ENCODE measurements at regions not wholly inside any gene's neighbourhood (a gene's known extent, or its start where the extent isn't known, plus 50 kb on each side); places are given as distances from the start of the nearest gene placed in this dataset.

DNA sequence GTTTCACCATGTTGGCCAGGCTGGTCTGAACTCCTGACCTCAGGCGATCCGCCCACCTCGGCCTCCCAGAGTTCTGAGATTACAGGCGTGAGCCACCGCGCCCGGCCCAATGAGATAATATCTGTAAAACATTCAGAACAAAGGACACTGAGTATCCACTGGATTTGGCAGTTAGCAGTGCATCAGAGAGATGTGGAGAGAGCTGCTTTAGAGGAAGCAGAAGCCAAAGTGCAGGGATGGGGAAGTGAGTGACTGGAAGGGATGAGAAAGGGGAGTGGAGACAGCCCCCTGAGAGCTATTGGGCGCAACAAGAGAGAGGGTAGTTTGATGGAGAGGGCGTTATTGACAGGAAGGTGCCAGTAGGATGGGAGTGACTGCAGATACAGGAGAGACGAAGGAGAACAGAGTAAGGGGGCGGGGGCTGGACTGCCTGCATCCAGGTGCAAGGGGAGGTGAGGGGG is 157.5 kb upstream of the SHB start:
- H2AK5ac ChIP-seq (ENCODE audit: insufficient read length, low read length): no peak overlapping the region
- H2BK20ac ChIP-seq (ENCODE audit: low read depth, low read length, poor library complexity, severe bottlenecking): no peak overlapping the region
- TF ChIP-seq, protein P1, sequence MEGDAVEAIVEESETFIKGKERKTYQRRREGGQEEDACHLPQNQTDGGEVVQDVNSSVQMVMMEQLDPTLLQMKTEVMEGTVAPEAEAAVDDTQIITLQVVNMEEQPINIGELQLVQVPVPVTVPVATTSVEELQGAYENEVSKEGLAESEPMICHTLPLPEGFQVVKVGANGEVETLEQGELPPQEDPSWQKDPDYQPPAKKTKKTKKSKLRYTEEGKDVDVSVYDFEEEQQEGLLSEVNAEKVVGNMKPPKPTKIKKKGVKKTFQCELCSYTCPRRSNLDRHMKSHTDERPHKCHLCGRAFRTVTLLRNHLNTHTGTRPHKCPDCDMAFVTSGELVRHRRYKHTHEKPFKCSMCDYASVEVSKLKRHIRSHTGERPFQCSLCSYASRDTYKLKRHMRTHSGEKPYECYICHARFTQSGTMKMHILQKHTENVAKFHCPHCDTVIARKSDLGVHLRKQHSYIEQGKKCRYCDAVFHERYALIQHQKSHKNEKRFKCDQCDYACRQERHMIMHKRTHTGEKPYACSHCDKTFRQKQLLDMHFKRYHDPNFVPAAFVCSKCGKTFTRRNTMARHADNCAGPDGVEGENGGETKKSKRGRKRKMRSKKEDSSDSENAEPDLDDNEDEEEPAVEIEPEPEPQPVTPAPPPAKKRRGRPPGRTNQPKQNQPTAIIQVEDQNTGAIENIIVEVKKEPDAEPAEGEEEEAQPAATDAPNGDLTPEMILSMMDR (conservative IDR thresholded peaks at IDR 0.05): no peak
- no peak overlapping the region for H4K5ac ChIP-seq (ENCODE audit: insufficient read length, low read depth, low read length)
- no peak overlapping the region for H4K91ac ChIP-seq (ENCODE audit: insufficient read length, low read depth, low read length)
- H4K20me1 ChIP-seq (ENCODE audit: control insufficient read depth, insufficient read depth, insufficient read length): no peaks in the 10 kb centered on the region
- no peaks in the 10 kb centered on the region for H3K23me2 ChIP-seq (ENCODE audit: insufficient read length, low read depth, low read length, poor library complexity, severe bottlenecking)
- Mint-ChIP-seq H3K4me1 (peaks cover 22 to 34% of the 10 kb centered on the region in 2 experiments), H3K27ac (no peak overlapping the region), H3K9me3 (no peaks in the 10 kb centered on the region), H3K36me3 (ENCODE audit: insufficient read depth in 1 of 3, low read depth in 3 of 3) (no peaks in the 10 kb centered on the region), H3K27me3 (ENCODE audit: low read depth) (peaks cover 100% of the 10 kb centered on the region), H3K4me3 (no peak overlapping the region; a peak in 1 of 5 replicates)
- no peak overlapping the region for H3K27ac ChIP-seq (ENCODE audit: insufficient read length, low read depth, low read length)
- no peak overlapping the region for H2BK12ac ChIP-seq (ENCODE audit: insufficient read length, low read depth, low read length)
- H3K27me3 ChIP-seq (ENCODE audit: insufficient read depth, low read length): no peaks in the 10 kb centered on the region; the same call in 1 of the 2 replicates
- H3K23ac ChIP-seq (ENCODE audit: insufficient read length, low read depth, low read length): no peak overlapping the region
- no peak overlapping the region for H2BK5ac ChIP-seq (ENCODE audit: insufficient read length, low read length)
- peak overlapping the region; percentile 22 for H3K4me2 ChIP-seq (ENCODE audit: insufficient read depth, insufficient read length, low read length)
- WGBS (ENCODE audit: extremely low coverage, insufficient read length, low lambda C conversion rate): no CpG with 5 or more reads among the region's 11 CpGs
- no peak overlapping the region for H2AFZ ChIP-seq (ENCODE audit: low read length)
- no peak overlapping the region for H3K9ac ChIP-seq (ENCODE audit: extremely low read depth, insufficient read length, low read length)
- no peaks in the 10 kb centered on the region for H3K79me2 ChIP-seq (ENCODE audit: insufficient read depth, low read length)
- no peak overlapping the region for H3K4ac ChIP-seq (ENCODE audit: low read depth, low read length)
- H4K8ac ChIP-seq (replicated peaks; ENCODE audit: insufficient read length, low read depth, low read length): no peak overlapping the region
- peak; percentile 50 for DNase-seq
- H3K18ac ChIP-seq (ENCODE audit: insufficient read length, low read depth, low read length): no peak overlapping the region
- H3K14ac ChIP-seq (ENCODE audit: insufficient read depth, low read length): no peak overlapping the region
- H3K9me3 ChIP-seq (ENCODE audit: control insufficient read depth, low read depth, low read length): no peaks in the 10 kb centered on the region
- no peak overlapping the region for H3K56ac ChIP-seq (ENCODE audit: insufficient read length, low read depth, low read length)
- H3K79me1 ChIP-seq (ENCODE audit: insufficient read depth, low read depth, low read length, poor library complexity, severe bottlenecking): no peaks in the 10 kb centered on the region
- H3T11ph ChIP-seq (ENCODE audit: low read length): no peak overlapping the region
- H2BK120ac ChIP-seq (ENCODE audit: low read depth, low read length, poor library complexity, severe bottlenecking): no peak overlapping the region
- H3K4me1 ChIP-seq (ENCODE audit: insufficient read depth, low read length): peaks cover 3% of the 10 kb centered on the region; the same call in 1 of the 2 replicates
- no peak overlapping the region for H2BK15ac ChIP-seq (ENCODE audit: low read depth, low read length)

Measured in H9 (cell line).